ENCODE measurements at regions not wholly inside any gene's neighbourhood (a gene's known extent, or its start where the extent isn't known, plus 50 kb on each side); places are given as distances from the start of the nearest gene placed in this dataset.

GRCh38 chr5:117245130-117245529 lies 670.5 kb upstream of the SEMA6A start:
- CTCF ChIA-PET: no interaction called here
- Histone ChIP-seq H3K9me3 (replicated peaks; ENCODE audit: control insufficient read depth, insufficient read depth, low read length) (no peaks in the 10 kb centered on the region), H3K27me3 (ENCODE audit: control insufficient read depth in 2 of 2, insufficient read depth in 2 of 2, low read length in 2 of 2) (no peaks in the 10 kb centered on the region), H3K36me3 (ENCODE audit: control insufficient read depth in 2 of 2, extremely low read depth in 1 of 2, insufficient read depth in 2 of 2, low read length in 2 of 2) (no peaks in the 10 kb centered on the region), H3K79me2 (ENCODE audit: control insufficient read depth, insufficient read depth, low read length) (no peaks in the 10 kb centered on the region), H3K9ac (replicated peaks; ENCODE audit: extremely low read depth, insufficient read depth, low read length) (no peak overlapping the region), H2AFZ (ENCODE audit: low read depth, low read length) (no peak overlapping the region), H3K4me3 (replicated peaks in 1 of 3; ENCODE audit: insufficient read depth in 1 of 3, low read depth in 1 of 3, low read length in 3 of 3) (no peak overlapping the region), H4K20me1 (replicated peaks; ENCODE audit: control insufficient read depth, extremely low read depth, insufficient read depth, low read length) (no peaks in the 10 kb centered on the region), H3K9me1 (replicated peaks; ENCODE audit: control insufficient read depth, extremely low read depth, insufficient read depth, low read length) (no peaks in the 10 kb centered on the region), H3K4me2 (ENCODE audit: insufficient read depth, low read length) (no peak overlapping the region), H3K27ac (ENCODE audit: insufficient read depth, low read depth, low read length) (no peak overlapping the region), H3K4me1 (ENCODE audit: control insufficient read depth, extremely low read depth, insufficient read depth, low read length) (no peaks in the 10 kb centered on the region)
- DNase-seq (ENCODE audit: low read depth, low spot score) (no peak), FAIRE-seq (no peak)
- no TSS peak for BruUV-seq (replicated peaks)
- TF ChIP-seq MAX (IDR thresholded peaks at IDR 0.05; ENCODE audit: insufficient read depth, insufficient read length): no peak
- no peak for TF ChIP-seq EZH2 (IDR thresholded peaks at IDR 0.05; ENCODE audit: borderline replicate concordance, low read depth, low read length, severe bottlenecking)
- TF ChIP-seq MYC (IDR thresholded peaks at IDR 0.05; ENCODE audit: low read depth, low read length): no peak
- no peak for TF ChIP-seq CTCF (IDR thresholded peaks at IDR 0.05; ENCODE audit: extremely low read depth in 1 of 2, insufficient read depth in 1 of 2, low read depth in 1 of 2, low read length in 2 of 2)
- no peak for TF ChIP-seq POLR2AphosphoS5 (IDR thresholded peaks at IDR 0.05; ENCODE audit: insufficient read depth, low read depth, low read length)
- TF ChIP-seq GATA2 (IDR thresholded peaks at IDR 0.05; ENCODE audit: insufficient read depth, insufficient read length, low read depth, low read length): no peak
- no peak for TF ChIP-seq POLR2A (IDR thresholded peaks at IDR 0.05; ENCODE audit: low read depth, low read length)
- no peak for TF ChIP-seq FOS (IDR thresholded peaks at IDR 0.05; ENCODE audit: borderline replicate concordance, insufficient read depth, low read length)
- TF ChIP-seq JUN (IDR thresholded peaks at IDR 0.05; ENCODE audit: borderline replicate concordance, insufficient read depth, insufficient read length, low read depth): no peak
- intact Hi-C loops (cut with micrococcal nuclease) (no loop called here), dilution Hi-C loops (cut with MboI; ENCODE audit: extremely low pct_ligation_motif_present, low sequenced_read_pairs) (no loop called here)
- POLR2A ChIA-PET: no interaction called here
